Keratinocyte (primary cell): ENCODE measurements at regions not wholly inside any gene's neighbourhood (a gene's known extent, or its start where the extent isn't known, plus 50 kb on each side); places are given as distances from the start of the nearest gene placed in this dataset.

Experiments
- CTCF ChIP-seq, 3 experiments: IDR thresholded peaks in 1 of 3; conservative IDR thresholded peaks in 1 of 3; optimal IDR thresholded peaks in 1 of 3; 2 replicates in 2 of 3; 3 replicates in 1 of 3; pipeline versions ENCODE3 to v1.5.1; 2011; ENCODE audit warnings: low read length in 3 of 3, mild to moderate bottlenecking in 3 of 3, moderate library complexity in 2 of 3, control low read depth in 1 of 3, inconsistent platforms in 1 of 3; ENCODE audit not compliant: insufficient read depth in 2 of 3; ENCODE audit errors: extremely low read depth in 1 of 3
- EZH2 ChIP-seq: IDR thresholded peaks from one replicate; pipeline ENCODE4 v1.6.1; 2012; ENCODE audit warnings: inconsistent platforms, mild to moderate bottlenecking, low read length, moderate library complexity

GRCh38 chr2:156765450-156765849, 329.3 kb downstream of the GPD2 start:
- TF ChIP-seq CTCF (optimal IDR thresholded peaks at IDR 0.05 in 1 of 3, IDR thresholded peaks at IDR 0.05 in 1 of 3, conservative IDR thresholded peaks at IDR 0.05 in 1 of 3; ENCODE audit: extremely low read depth in 1 of 3, insufficient read depth in 2 of 3, low read length in 3 of 3) (no peak), EZH2 (no peak)
